Heart left ventricle (tissue), 13 donors: ENCODE measurements at regions not wholly inside any gene's neighbourhood (a gene's known extent, or its start where the extent isn't known, plus 50 kb on each side); places are given as distances from the start of the nearest gene placed in this dataset.

Experiments
- CTCF ChIP-seq, 12 donors: fragments of 200-600 bp; sonication (generic) in 4 of 12; IDR thresholded peaks; one replicate each; pipeline versions ENCODE4 v1.5.0 to v1.8.0; 2018 to 2022; ENCODE audit warnings: antibody characterized with exemption in 12 of 12, mild to moderate bottlenecking in 5 of 12
- POLR2A ChIP-seq, 2 donors: fragments of 450-650 bp; IDR thresholded peaks; one replicate each; pipeline ENCODE4 v1.6.1; 2017; ENCODE audit warnings: antibody characterized with exemption in 2 of 2, mild to moderate bottlenecking in 2 of 2, moderate library complexity in 2 of 2
- donor health status: ischemic (EF 13 %, LVEDD 7.1; RV severe dilation, severe dysfunction).
- donor health status: DM: no; HTN: yes; CAD: no.
- donor health status: DM: no; HTN: no; CAD: no.
- donor health status: ischemic (EF 25% LVEDD 6.9; RV normal size, moderate dysfunction).
- donor health status: ischemic (EF 25% LVEDD 5.7; RV mildly dilated, moderate dysfunction).
- donor health status: ischemic (EF 35%, LVEDD 5.7; RV mildly dilated, moderate dysfunction).
- donor health status: nonischemic (EF 11% LVEDD 7.7; RV severe dilation, severe dysfunction).
- donor health status: DM: yes; HTN: yes; CAD: no.
- donor health status: PGD.
- donor health status: ischemic (EF 29% LVEDD 5.4; RV normal size, mild dysfunction).
- donor health status: nonischemic (EF 23%, LVEDD 6.1; RV moderate dilation, normal function).

- no peak for TF ChIP-seq CTCF (IDR thresholded peaks at IDR 0.05)
- TF ChIP-seq POLR2A (IDR thresholded peaks at IDR 0.05) = no peak
These were observed 63.9 kb downstream of the HAND2 start for GRCh38 chr4:173466101-173466500.
